Stomach (tissue), 8 donors: ENCODE measurements at regions not wholly inside any gene's neighbourhood (a gene's known extent, or its start where the extent isn't known, plus 50 kb on each side); places are given as distances from the start of the nearest gene placed in this dataset.

Experiments used
- DNase-seq, 2 donors: peaks; one replicate each; pipeline versions ENCODE4 v3.0.0 to v3.0.0-alpha.2; 2013 to 2019
- H3K27ac ChIP-seq, 5 donors: fragments of 200-600 bp in 4 of 5; sonication (generic) in 4 of 5; one replicate each; pipeline ENCODE4 v1.5.1; 2013 to 2019; ENCODE audit warnings: mild to moderate bottlenecking in 1 of 5, moderate library complexity in 1 of 5
- H3K27me3 ChIP-seq, 3 donors: fragments of 200-600 bp; sonication (generic); one replicate each; pipeline ENCODE4 v1.5.1; 2017 to 2019; ENCODE audit warnings: mixed run types in 1 of 3
- H3K36me3 ChIP-seq, 4 donors: fragments of 200-600 bp; sonication (generic); 1 replicate in 3 of 4; 2 replicates in 1 of 4; pipeline ENCODE4 v1.5.1; 2016 to 2019
- H3K4me1 ChIP-seq, 4 donors: fragments of 200-600 bp; sonication (generic); one replicate each; pipeline ENCODE4 v1.5.1; 2016 to 2019
- H3K4me3 ChIP-seq, 4 donors: fragments of 200-600 bp; sonication (generic) in 3 of 4; one replicate each; pipeline ENCODE4 v1.5.1; 2016 to 2019; ENCODE audit warnings: mild to moderate bottlenecking in 1 of 4
- H3K9me3 ChIP-seq, 4 donors: fragments of 200-600 bp; sonication (generic); one replicate each; pipeline ENCODE4 v1.5.1; 2016 to 2019
- CTCF ChIP-seq, 7 experiments: fragments of 450-650 bp in 4 of 7; fragments of 200-600 bp in 3 of 7; sonication (generic) in 3 of 7; IDR thresholded peaks; one replicate each; pipeline ENCODE4 v1.5.1; 2016 to 2019; ENCODE audit warnings: antibody characterized with exemption in 7 of 7, control low read depth in 2 of 7, mild to moderate bottlenecking in 1 of 7
- EP300 ChIP-seq: sonication (generic); formaldehyde crosslinking; IDR thresholded peaks from one replicate; pipeline ENCODE4 v1.6.1; 2017; ENCODE audit warnings: antibody characterized with exemption
- POLR2A ChIP-seq, 4 donors: fragments of 450-650 bp; IDR thresholded peaks; one replicate each; pipeline ENCODE4 v1.6.1; 2016; ENCODE audit warnings: antibody characterized with exemption in 4 of 4, control low read depth in 2 of 4, mild to moderate bottlenecking in 1 of 4, moderate library complexity in 1 of 4
- POLR2AphosphoS5 ChIP-seq, 3 donors: sonication (generic); formaldehyde crosslinking; IDR thresholded peaks; one replicate each; pipeline ENCODE4 v1.6.1; 2016; ENCODE audit warnings: antibody characterized with exemption in 3 of 3
- WGBS, 5 donors: extraction: QIAGEN DNeasy Blood & Tissue Kit in 3 of 5; methylation state at CpG; one replicate each; pipeline versions ENCODE4 v1.1.5 to v1.1.7; 2013 to 2018; 5-methylcytosine and 5-hydroxymethylcytosine counted together
- intact Hi-C: fragments of 100-400 bp; cut with DNase I; formaldehyde crosslinking; loops from one replicate; pipeline ENCODE4 v1.15.1; 2023; ENCODE audit warnings: low total_unique reads
- donor health status: healthy with polysubstance abuse.
- donor health status: Bipolar disorder and iron deficiency.
- donor health status: healthy.

GRCh38 chr1:80776266-80776665, 1024.5 kb upstream of the ADGRL2 start:
- peak in 1 of 2 donors; percentile 7 for DNase-seq
- 22 to 54% (median 42%) methylated on average over 2 of the region's 2 CpGs for WGBS, 5 donors
- intact Hi-C loops, result no loop called here

GRCh38 chr1:80769208-80769750, 1031.5 kb upstream of the ADGRL2 start:
- Histone ChIP-seq H3K27ac (no peak overlapping the region), H3K27me3 (no peaks in the 10 kb centered on the region), H3K9me3 (no peaks in the 10 kb centered on the region), H3K36me3 (no peaks in the 10 kb centered on the region), H3K4me1 (no peaks in the 10 kb centered on the region), H3K4me3 (no peak overlapping the region)
- WGBS, 5 donors, result 58 to 75% (median 71%) methylated on average over 3 of the region's 3 CpGs
- intact Hi-C loops, result no loop called here
- no peak for TF ChIP-seq CTCF (IDR thresholded peaks at IDR 0.05)
- TF ChIP-seq EP300, result no peak
- TF ChIP-seq POLR2A (IDR thresholded peaks at IDR 0.05), result no peak
- no peak for TF ChIP-seq POLR2AphosphoS5 (IDR thresholded peaks at IDR 0.05)
- no peak for DNase-seq

More at GRCh38 chr1:80776266-80776665, 1024.5 kb upstream of the ADGRL2 start:
- Histone ChIP-seq H3K27ac (no peak overlapping the region), H3K9me3 (no peaks in the 10 kb centered on the region), H3K36me3 (no peaks in the 10 kb centered on the region), H3K4me3 (no peak overlapping the region), H3K4me1 (no peaks in the 10 kb centered on the region), H3K27me3 (no peaks in the 10 kb centered on the region)
- TF ChIP-seq CTCF (IDR thresholded peaks at IDR 0.05), result no peak
- no peak for TF ChIP-seq EP300
- TF ChIP-seq POLR2AphosphoS5 (IDR thresholded peaks at IDR 0.05), result no peak
- no peak for TF ChIP-seq POLR2A (IDR thresholded peaks at IDR 0.05)

- no peak overlapping the region for H3K4me3 ChIP-seq
- H3K4me1 ChIP-seq, result no peaks in the 10 kb centered on the region
- no peaks in the 10 kb centered on the region for H3K9me3 ChIP-seq
- WGBS, 5 donors, result 73 to 85% (median 80%) methylated on average over 2 of the region's 2 CpGs
- TF ChIP-seq EP300 (no peak), POLR2A (IDR thresholded peaks at IDR 0.05) (no peak), POLR2AphosphoS5 (IDR thresholded peaks at IDR 0.05) (no peak), CTCF (IDR thresholded peaks at IDR 0.05) (no peak)
- H3K27ac ChIP-seq, result no peak overlapping the region
- H3K36me3 ChIP-seq, result no peaks in the 10 kb centered on the region
- no peaks in the 10 kb centered on the region for H3K27me3 ChIP-seq
- DNase-seq, result no peak
- intact Hi-C loops, result no loop called here
These were observed 1033.0 kb upstream of the ADGRL2 start for GRCh38 chr1:80767711-80768110.

- no peak overlapping the region for H3K27ac ChIP-seq
- H3K36me3 ChIP-seq, result no peaks in the 10 kb centered on the region
- no peak for TF ChIP-seq CTCF (IDR thresholded peaks at IDR 0.05)
- TF ChIP-seq EP300, result no peak
- TF ChIP-seq POLR2A (IDR thresholded peaks at IDR 0.05), result no peak
- no peak for TF ChIP-seq POLR2AphosphoS5 (IDR thresholded peaks at IDR 0.05)
- no peaks in the 10 kb centered on the region for H3K9me3 ChIP-seq
- 92 to 100% (median 95%) methylated on average over 1 of the region's 1 CpG for WGBS, 5 donors
- intact Hi-C loops, result no loop called here
- no peaks in the 10 kb centered on the region for H3K4me1 ChIP-seq
- no peaks in the 10 kb centered on the region for H3K27me3 ChIP-seq
- no peak for DNase-seq
- no peak overlapping the region for H3K4me3 ChIP-seq
These were observed 1041.4 kb upstream of the ADGRL2 start for GRCh38 chr1:80759354-80759753.
